ENCODE measurements at regions not wholly inside any gene's neighbourhood (a gene's known extent, or its start where the extent isn't known, plus 50 kb on each side); places are given as distances from the start of the nearest gene placed in this dataset.
"Not testable (repeated sequence)": the region's sequence is repeated elsewhere in the genome, so short reads cannot be mapped to it uniquely, and the experiment has no call there.

DNA sequence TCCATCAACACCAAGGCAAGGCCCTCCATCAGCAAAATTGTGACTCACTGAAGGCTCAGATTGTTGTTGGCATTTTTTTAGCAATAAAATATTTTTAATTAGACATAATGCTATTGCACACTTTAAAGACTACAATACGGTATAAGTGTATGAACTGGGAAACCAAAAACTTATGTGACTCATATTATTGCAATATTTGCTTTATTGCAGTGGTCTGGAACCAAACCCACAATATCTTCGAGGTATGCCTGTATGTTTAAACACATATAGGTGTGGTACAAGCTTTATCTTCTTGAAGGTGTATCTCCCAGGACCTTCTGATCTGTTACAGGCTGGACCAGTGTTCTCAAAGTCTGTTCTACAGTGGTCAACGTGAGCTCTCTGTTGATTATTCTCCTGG, 142.3 kb upstream of the FNDC3A start:
- Histone ChIP-seq H3K27me3 (no peaks in the 10 kb centered on the region), H3K4me3 (no peak overlapping the region), H3K27ac (no peak overlapping the region), H3K9me3 (peaks cover 0 to 20% of the 10 kb centered on the region in 2 donors), H3K36me3 (no peaks in the 10 kb centered on the region), H3K4me1 (no peaks in the 10 kb centered on the region)
- TF ChIP-seq POLR2A (IDR thresholded peaks at IDR 0.05) (no peak), POLR2AphosphoS5 (IDR thresholded peaks at IDR 0.05) (no peak)
- TF ChIP-seq, protein P1, sequence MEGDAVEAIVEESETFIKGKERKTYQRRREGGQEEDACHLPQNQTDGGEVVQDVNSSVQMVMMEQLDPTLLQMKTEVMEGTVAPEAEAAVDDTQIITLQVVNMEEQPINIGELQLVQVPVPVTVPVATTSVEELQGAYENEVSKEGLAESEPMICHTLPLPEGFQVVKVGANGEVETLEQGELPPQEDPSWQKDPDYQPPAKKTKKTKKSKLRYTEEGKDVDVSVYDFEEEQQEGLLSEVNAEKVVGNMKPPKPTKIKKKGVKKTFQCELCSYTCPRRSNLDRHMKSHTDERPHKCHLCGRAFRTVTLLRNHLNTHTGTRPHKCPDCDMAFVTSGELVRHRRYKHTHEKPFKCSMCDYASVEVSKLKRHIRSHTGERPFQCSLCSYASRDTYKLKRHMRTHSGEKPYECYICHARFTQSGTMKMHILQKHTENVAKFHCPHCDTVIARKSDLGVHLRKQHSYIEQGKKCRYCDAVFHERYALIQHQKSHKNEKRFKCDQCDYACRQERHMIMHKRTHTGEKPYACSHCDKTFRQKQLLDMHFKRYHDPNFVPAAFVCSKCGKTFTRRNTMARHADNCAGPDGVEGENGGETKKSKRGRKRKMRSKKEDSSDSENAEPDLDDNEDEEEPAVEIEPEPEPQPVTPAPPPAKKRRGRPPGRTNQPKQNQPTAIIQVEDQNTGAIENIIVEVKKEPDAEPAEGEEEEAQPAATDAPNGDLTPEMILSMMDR (IDR thresholded peaks at IDR 0.05), result no peak
- DNase-seq (ENCODE audit: low spot score in 2 of 2), result no peak
- intact Hi-C loops (cut with DNase I; ENCODE audit: low total_unique reads), result no loop called here

DNA sequence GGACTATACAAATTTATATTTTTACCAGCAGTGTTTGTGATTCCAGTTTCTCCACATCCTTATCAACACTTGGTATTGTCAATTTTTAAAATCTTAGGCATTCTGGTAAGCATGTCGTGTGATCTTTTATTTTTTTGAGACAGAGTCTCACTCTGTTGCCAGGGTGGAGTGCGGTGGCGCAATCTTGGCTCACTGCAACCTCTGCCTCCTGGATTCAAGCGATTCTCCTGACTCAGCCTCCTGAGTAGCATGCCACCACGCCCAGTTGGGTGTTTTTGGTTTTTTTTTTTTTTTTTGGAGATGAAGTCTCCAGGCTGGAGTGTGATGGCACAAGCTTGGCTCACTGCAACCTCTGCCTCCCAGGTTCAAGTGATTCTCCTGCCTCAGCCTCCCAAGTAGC, 140.4 kb upstream of the FNDC3A start:
- H3K27ac ChIP-seq; H3K27me3 ChIP-seq; H3K36me3 ChIP-seq; H3K4me1 ChIP-seq; DNase-seq (ENCODE audit: low spot score in 2 of 2); intact Hi-C loops (cut with DNase I; ENCODE audit: low total_unique reads); H3K4me3 ChIP-seq: not testable (repeated sequence)
- H3K9me3 ChIP-seq, result peaks cover 0 to 20% of the 10 kb centered on the region in 2 donors

DNA sequence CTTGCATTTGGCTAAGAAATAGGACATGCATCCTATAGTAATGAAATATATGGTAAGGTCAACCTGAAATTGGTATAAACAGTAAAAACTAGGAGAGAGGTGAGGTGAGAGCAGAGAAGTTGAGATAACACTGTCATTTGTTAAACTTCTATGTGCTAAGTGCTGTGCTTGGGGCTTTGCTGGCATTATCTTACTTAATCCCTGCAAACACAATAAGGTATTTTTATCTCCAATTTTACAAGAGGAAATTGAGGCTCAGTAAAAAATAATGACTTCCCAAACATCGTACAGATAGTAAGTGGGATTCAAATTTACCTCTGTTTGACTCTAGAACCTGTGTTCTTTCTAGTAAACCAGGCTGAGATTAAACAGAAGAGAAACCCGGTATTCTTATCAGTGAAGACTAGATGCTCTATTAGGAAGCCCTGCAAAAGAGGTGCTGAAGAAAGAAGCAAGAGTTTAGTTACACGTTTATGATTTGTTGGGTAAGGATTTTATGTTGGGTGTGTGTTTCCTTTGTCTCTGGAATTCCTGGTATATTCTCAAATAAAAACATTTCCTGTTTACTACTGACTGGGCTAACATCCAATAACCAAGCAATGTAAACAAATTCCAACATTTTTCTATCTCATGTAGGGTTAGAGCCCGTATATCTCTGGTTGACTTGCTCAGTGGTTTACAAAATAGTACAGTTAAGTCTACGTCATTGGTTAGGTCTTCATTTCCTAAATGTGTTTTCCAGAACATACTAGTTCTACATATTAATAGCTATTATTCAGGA, 137.3 kb upstream of the FNDC3A start:
- no peaks in the 10 kb centered on the region for H3K4me1 ChIP-seq
- no peak overlapping the region for H3K27ac ChIP-seq
- no peaks in the 10 kb centered on the region for H3K36me3 ChIP-seq
- no peak overlapping the region for H3K4me3 ChIP-seq
- TF ChIP-seq POLR2AphosphoS5 (IDR thresholded peaks at IDR 0.05) (no peak), POLR2A (IDR thresholded peaks at IDR 0.05) (no peak)
- TF ChIP-seq, protein P1 (IDR thresholded peaks at IDR 0.05), result no peak
- intact Hi-C loops (cut with DNase I; ENCODE audit: low total_unique reads), result no loop called here
- peaks cover 0 to 16% of the 10 kb centered on the region in 2 donors for H3K9me3 ChIP-seq
- H3K27me3 ChIP-seq, result no peaks in the 10 kb centered on the region
- DNase-seq (ENCODE audit: low spot score in 2 of 2), result no peak

DNA sequence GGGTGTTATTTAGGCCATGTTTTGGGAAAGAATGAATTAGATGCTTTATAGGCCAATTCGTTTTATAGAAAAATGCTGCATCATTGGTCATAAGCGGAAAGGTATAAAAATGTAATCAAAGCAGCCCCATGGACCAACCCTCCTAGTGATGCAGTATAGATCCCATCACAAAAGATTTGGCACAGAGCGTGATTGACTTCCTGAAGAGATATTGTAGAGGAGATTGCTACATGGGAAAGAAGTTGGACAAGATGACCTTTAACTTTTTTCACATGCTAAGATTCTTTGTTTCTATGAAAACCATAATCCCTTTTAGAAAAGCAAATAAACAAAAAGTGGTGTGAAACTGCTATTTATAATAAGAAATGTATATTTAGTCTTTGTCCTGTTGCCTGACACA, 136.5 kb upstream of the FNDC3A start:
- Histone ChIP-seq H3K4me3 (no peak overlapping the region), H3K4me1 (no peaks in the 10 kb centered on the region)

DNA sequence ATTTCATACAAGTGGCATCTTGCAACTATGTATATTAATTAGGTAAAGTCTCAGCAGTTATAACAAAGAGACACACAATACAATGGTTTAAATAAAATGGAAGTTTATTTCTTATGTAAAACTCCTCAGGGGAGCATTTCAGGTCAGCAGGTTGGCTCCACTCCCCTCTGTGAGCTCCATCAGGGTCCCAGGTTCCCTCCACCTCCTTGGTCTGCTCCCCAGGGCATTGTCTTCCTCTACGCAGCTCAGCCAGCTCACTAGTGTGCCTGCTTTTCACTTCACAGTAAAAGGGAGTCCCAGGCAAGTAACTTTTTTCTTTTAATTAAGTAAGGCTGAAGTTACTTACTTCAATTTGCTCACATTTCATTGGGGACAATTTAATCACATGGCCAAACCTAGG, 135.3 kb upstream of the FNDC3A start:
- intact Hi-C loops (cut with DNase I; ENCODE audit: low total_unique reads), result no loop called here
- H3K27me3 ChIP-seq, result no peaks in the 10 kb centered on the region
- H3K27ac ChIP-seq, result no peak overlapping the region
- peaks cover 0 to under 1% of the 10 kb centered on the region in 2 donors for H3K9me3 ChIP-seq
- no peaks in the 10 kb centered on the region for H3K36me3 ChIP-seq
- no peaks in the 10 kb centered on the region for H3K4me1 ChIP-seq
- no peak overlapping the region for H3K4me3 ChIP-seq
- DNase-seq (ENCODE audit: low spot score in 2 of 2), result no peak
- TF ChIP-seq, protein P1 (IDR thresholded peaks at IDR 0.05), result no peak
- no peak for TF ChIP-seq POLR2A (IDR thresholded peaks at IDR 0.05)
- no peak for TF ChIP-seq POLR2AphosphoS5 (IDR thresholded peaks at IDR 0.05)

More for the DNA sequence above, 136.5 kb upstream of the FNDC3A start:
- H3K36me3 ChIP-seq, result no peaks in the 10 kb centered on the region
- no peak for DNase-seq (ENCODE audit: low spot score in 2 of 2)
- H3K27ac ChIP-seq, result no peak overlapping the region
- H3K27me3 ChIP-seq, result no peaks in the 10 kb centered on the region
- intact Hi-C loops (cut with DNase I; ENCODE audit: low total_unique reads), result no loop called here
- TF ChIP-seq, protein P1 (IDR thresholded peaks at IDR 0.05), result no peak
- TF ChIP-seq POLR2A (IDR thresholded peaks at IDR 0.05) (no peak), POLR2AphosphoS5 (IDR thresholded peaks at IDR 0.05) (no peak)
- peaks cover 0 to 10% of the 10 kb centered on the region in 2 donors for H3K9me3 ChIP-seq
